Kasumi-1 (cell line): ENCODE measurements at regions not wholly inside any gene's neighbourhood (a gene's known extent, or its start where the extent isn't known, plus 50 kb on each side); places are given as distances from the start of the nearest gene placed in this dataset.

Experiments
- DNase-seq, 2 experiments: peaks; one replicate each; lab custom pipeline; 2025; lab: John Stamatoyannopoulos, UW

GRCh38 chr10:123526356-123527064, 139.6 kb upstream of the GPR26 start:
- no peak for DNase-seq

DNA sequence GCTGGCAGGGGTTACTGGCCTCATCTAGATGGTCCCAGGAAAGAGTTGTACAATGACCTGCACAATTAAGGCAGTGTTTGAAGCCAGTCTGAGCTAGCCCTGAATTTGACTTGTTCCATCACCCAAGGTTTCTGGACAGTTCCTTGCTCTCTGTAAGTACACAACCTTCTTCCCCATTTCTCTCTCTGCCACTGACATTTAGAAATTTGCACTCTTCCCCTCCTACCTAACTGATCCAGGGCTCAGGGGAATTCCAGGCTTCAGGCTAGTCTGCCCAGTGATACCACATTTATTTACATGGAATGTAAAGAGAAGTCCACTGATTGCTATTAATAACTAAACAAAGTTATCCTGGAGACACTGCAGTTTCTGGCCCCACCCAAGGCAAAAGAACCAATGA, 139.0 kb upstream of the GPR26 start:
- no peak for DNase-seq

DNA sequence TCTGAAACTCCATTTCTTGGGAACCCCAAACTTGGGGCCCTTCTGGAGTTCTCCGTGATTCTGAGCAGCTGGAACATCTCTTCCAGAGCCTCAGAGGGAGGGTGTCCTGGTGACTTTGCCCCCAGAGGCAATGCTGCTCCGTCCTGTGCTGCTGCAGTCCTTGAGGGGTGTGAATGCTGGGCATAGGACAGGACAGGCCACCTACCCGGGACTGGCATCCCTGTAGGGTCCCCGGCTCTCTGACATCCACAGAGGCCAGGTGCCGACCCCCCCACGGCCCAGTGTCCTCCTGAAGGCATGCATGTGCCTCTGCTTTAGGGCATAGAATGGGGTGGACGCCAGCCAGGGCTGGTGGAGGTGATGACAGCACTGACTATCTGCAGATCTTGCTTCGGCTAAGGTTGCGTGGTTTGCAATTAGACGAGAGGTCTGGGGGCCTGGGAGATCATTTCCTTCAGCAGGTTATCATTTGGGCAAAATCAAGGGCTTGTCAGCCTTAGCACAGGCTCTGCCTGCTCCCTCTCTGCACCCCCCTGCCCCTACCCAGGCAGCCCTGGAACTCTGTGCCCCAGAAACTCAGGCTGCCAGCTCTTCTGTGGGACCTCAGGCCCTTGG, 136.9 kb upstream of the GPR26 start:
- DNase-seq, result no peak

GRCh38 chr10:123530166-123530870, 135.8 kb upstream of the GPR26 start:
- DNase-seq, result no peak

DNA sequence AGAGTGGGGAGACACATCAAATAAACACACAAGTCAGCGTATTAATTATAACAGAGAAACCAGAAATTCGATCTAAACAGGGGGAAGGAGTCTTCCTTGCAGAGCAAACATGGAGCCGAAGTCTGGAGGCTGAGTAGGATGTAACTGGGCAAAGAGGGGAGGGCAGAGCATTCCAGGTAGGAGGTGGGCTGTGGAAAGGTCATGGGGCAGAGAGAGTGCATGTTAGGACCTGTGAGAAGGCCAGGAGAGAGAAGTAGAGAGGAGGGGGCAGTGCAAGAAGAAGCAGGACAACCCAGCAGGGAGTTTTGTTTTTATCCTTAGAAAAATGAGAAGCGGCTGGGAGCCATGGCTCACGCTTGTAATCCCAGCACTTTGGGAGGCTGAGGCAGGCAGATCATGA, 130.8 kb upstream of the GPR26 start:
- no peak for DNase-seq

- no peak for DNase-seq
Measured at GRCh38 chr10:123536176-123536845, 129.8 kb upstream of the GPR26 start.

DNA sequence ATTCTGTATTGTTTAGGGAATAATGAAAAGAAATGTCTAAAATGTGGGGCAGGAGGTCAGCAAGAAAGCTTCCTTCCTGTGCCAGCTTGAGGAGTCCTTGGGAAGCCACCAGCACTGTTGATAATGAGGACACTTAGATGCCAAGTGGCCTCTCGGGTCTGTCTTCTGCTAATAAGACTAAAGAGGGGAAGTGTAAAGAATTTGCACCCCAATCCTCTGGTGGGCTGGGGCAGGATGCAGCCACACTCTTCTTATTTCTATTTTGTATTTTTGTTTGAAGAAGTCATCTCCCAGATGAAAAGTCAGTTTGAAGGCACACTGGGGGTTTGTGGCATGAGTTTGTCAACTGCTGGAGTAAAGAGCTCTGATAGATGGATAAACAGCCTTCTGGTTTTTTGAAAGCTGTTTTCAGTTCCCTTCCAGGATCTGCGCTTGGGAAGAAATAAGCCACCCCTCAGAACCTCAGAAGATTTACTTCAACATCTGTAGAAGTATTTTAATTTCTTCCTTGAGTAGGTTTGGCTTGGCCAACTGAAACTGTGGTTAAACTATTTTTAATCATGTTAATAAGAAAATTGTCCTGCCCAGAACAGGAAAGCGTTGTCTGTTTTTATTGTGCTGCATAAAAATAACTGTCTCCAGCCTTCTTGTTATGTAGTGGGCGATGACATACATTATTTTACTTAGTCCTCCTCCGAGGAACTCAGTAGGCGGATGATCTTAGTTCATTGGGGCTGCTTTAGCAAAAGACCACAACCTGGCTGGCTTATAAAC, 128.8 kb upstream of the GPR26 start:
- no peak for DNase-seq

- DNase-seq, result no peak
Measured at GRCh38 chr10:123538401-123539320, 127.5 kb upstream of the GPR26 start.

GRCh38 chr10:123544986-123545385, 121.2 kb upstream of the GPR26 start:
- DNase-seq, result no peak

GRCh38 chr10:123548770-123549169, 117.4 kb upstream of the GPR26 start:
- no peak for DNase-seq

DNA sequence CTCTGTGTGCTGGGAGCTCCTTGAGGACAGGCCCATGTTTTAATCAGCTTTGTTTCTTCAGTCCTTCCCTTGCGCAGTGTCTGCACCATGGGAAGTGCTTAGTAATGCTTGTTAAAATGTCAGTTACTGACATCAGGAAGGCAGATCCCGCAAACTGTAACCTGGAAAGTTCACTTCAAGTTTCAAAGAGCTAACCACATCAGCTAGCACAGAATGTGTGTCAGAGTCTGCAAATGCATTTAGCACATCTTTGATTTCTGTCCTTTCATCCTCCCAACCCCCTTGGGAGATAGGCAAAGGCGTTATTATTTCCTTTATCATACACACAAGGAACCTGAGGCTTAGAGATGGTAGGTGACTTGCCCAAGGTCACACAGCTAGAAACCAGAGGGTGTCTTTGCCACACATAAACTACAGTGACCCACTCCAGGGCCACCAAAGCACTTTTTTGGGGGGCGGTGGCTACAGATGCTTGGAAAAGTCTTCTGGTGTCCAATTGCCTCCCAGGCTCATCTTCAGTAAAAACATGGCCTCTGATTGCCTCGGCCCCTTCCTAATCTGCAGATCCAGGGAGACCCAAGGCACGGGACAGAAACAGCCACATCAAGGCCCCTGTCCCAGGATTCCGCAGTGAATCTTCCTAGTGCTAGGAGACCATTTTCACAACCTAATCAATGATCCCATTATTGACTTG, 116.2 kb upstream of the GPR26 start:
- no peak for DNase-seq

DNA sequence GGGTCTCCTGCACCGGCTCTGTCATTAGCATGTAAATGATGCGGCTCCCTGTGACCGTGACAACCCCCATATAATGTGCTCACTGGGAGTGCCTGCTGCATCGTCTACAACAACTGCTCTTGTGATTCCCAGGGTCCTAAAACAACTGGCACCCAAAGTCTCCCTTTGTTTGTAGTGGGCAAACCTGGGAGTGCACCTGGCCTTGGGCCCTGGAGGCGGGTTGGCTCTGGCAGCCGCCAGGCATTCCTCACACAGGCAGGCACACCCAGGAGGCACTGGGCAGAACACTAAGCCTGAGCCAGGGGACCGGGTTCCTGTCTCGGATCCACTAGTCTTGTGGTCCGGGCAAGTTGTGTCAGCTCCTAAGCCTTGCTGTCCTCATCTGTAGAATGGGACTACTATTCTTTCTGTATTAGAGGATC, 115.5 kb upstream of the GPR26 start:
- DNase-seq, result no peak

GRCh38 chr10:123551259-123551658, 114.9 kb upstream of the GPR26 start:
- no peak for DNase-seq

DNA sequence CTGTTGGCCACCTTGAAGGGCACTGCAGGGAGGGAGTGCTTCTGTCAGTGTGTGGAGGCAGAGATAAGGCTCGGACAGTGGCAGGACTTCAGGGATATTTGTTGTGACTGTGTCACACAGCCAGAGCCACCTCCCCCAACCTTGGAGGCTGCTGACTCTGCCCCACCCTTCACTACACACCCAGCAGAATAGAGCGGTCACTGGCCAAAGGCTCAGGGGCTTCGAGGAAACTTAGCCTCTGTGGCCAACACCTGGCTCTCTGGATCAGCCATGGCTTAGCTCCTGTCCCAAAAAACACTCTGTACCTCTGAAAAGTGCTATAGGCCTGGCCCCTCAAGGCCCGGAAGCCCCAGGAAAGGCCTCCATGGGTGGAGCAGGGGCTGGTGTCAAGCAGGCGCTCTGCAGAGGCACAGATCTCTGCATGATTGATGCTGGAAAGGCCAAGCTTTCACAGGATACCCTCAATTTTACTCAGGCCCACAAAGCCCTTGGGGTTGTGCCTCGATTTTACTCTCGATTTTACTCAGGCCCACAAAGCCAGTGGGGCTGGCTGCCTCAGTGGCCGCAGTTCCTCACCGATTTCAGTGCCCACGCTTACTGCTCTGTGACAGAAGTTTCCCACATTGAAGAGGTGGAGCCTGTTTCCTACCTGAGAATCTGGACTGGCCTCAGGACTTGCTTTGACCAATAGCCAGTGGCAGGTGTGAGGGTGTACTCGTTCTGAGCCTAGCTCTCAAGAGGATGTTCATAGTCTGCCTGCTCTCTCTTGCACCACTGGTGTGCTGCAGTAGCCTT, 113.2 kb upstream of the GPR26 start:
- no peak for DNase-seq

- DNase-seq, result no peak
Measured at GRCh38 chr10:123553810-123554430, 112.2 kb upstream of the GPR26 start.

DNA sequence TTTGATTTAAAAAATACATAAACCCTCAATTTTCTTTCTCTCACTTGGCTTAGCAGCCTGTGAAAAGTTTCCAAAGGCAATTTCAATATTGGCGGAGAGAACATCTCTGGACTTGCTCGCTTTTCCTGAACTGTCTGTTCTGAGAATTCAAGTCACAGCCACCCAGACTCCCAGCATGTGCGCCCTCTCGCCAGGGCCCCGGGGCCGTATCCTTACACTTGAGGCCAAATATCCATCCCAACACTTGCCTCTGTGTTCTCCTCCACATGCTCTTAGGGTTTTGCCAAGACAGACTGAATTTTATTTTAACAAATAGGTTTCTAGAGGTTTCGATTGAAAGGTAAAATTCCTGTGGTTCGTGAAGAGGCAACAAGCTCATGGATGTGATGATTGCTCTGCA, 111.5 kb upstream of the GPR26 start:
- no peak for DNase-seq

DNA sequence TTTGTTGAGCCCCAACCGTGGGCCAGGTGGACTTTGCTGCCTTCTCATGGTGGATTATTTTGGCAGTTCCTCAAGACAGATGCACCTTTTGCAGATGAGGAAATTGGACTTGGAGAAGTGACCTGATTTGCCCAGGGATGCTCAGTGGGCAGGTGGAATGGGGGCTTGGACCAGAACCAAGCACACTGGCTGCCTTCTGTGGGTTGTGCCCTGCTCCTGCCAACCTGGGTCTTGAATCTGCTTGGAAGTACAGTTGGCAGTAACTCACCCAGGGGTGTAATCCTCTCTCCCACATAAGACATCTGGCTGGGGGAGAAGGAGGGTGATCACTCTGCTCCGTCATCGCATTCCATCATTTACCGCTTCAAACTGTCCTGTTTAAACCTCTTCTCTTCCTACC, 110.5 kb upstream of the GPR26 start:
- no peak for DNase-seq

DNA sequence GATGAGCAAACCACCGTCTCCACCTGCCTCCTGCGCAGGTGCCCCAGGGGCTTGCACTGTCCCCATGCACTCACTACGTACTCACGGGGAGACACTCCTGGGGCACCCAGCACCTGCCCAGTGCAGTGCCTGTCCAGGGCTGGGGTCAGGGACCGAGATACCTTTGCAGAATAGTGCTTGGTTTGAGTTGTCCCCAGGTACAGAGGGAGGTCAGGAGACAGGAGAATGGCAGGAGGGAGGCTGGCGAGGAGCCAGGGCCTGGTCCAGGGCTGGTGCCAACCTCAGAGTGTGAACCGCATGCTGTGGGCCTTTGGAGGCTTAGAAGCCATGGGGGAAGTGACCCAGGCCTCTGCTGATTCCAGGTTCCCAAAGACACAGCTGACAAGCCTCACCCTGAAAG, 110.1 kb upstream of the GPR26 start:
- no peak for DNase-seq

- no peak for DNase-seq
Measured at GRCh38 chr10:123556736-123557135, 109.4 kb upstream of the GPR26 start.
